Esophagus squamous epithelium (tissue), 5 donors: ENCODE measurements at regions not wholly inside any gene's neighbourhood (a gene's known extent, or its start where the extent isn't known, plus 50 kb on each side); places are given as distances from the start of the nearest gene placed in this dataset.

Experiments
- DNase-seq: peaks from one replicate; lab custom pipeline; 2025; lab: John Stamatoyannopoulos, UW
- H3K27ac ChIP-seq, 4 donors: fragments of 200-600 bp; sonication (generic); one replicate each; pipeline ENCODE4 v1.5.1; 2016 to 2019; ENCODE audit warnings: mild to moderate bottlenecking in 1 of 4
- H3K27me3 ChIP-seq, 4 donors: fragments of 200-600 bp; sonication (generic); 1 replicate in 3 of 4; 2 replicates in 1 of 4; pipeline versions ENCODE4 v1.5.1 to v1.6.0; 2017 to 2021; ENCODE audit warnings: antibody characterized with exemption in 1 of 4
- H3K36me3 ChIP-seq, 3 donors: fragments of 200-600 bp; sonication (generic); one replicate each; pipeline ENCODE4 v1.5.1; 2016 to 2019
- H3K4me1 ChIP-seq, 3 donors: fragments of 200-600 bp; sonication (generic); one replicate each; pipeline ENCODE4 v1.5.1; 2017 to 2019
- H3K4me3 ChIP-seq, 4 donors: fragments of 200-600 bp; sonication (generic); 1 replicate in 3 of 4; 2 replicates in 1 of 4; pipeline ENCODE4 v1.5.1; 2016 to 2019; ENCODE audit warnings: mild to moderate bottlenecking in 2 of 4, moderate library complexity in 1 of 4
- H3K9me3 ChIP-seq, 3 donors: fragments of 200-600 bp; sonication (generic); one replicate each; pipeline ENCODE4 v1.5.1; 2016 to 2019
- CTCF ChIP-seq, 6 experiments: fragments of 450-650 bp in 4 of 6; fragments of 200-600 bp in 2 of 6; sonication (generic) in 2 of 6; IDR thresholded peaks; one replicate each; pipeline ENCODE4 v1.5.1; 2016 to 2019; ENCODE audit warnings: antibody characterized with exemption in 6 of 6, mild to moderate bottlenecking in 4 of 6, moderate library complexity in 4 of 6
- POLR2A ChIP-seq, 4 donors: fragments of 450-650 bp; IDR thresholded peaks; one replicate each; pipeline ENCODE4 v1.6.1; 2017; ENCODE audit warnings: antibody characterized with exemption in 4 of 4, mild to moderate bottlenecking in 4 of 4, moderate library complexity in 3 of 4
- intact Hi-C: fragments of 100-400 bp; cut with DNase I; formaldehyde crosslinking; loops from one replicate; pipeline ENCODE4 v1.15.0; 2022
- small RNA-seq, 4 donors: library from RNA; depleted of rRNA; stranded (forward); fragments of <200 nt; gene quantifications; one replicate each; pipeline ENCODE3, GENCODE V24; 2016
- donor health status: DM: yes; HTN: yes; CAD: no.

GRCh38 chr5:44441460-44441859 lies 52.2 kb upstream of the FGF10 start:
- intact Hi-C loops, result no loop called here
- TF ChIP-seq POLR2A (IDR thresholded peaks at IDR 0.05) (no peak), CTCF (IDR thresholded peaks at IDR 0.05) (no peak)

GRCh38 chr5:44440186-44440585 lies 51.0 kb upstream of the FGF10 start:
- DNase-seq, result no peak
- TF ChIP-seq POLR2A (IDR thresholded peaks at IDR 0.05), result no peak
- TF ChIP-seq CTCF (IDR thresholded peaks at IDR 0.05), result no peak
- H3K36me3 ChIP-seq, result no peaks in the 10 kb centered on the region

More at GRCh38 chr5:44441460-44441859, 52.2 kb upstream of the FGF10 start:
- H3K36me3 ChIP-seq, result no peaks in the 10 kb centered on the region
- H3K4me3 ChIP-seq, result no peak overlapping the region
- no peak for DNase-seq
- no peaks in the 10 kb centered on the region for H3K9me3 ChIP-seq
- no peaks in the 10 kb centered on the region for H3K4me1 ChIP-seq
- no peak overlapping the region for H3K27ac ChIP-seq
- no peaks in the 10 kb centered on the region for H3K27me3 ChIP-seq

More at GRCh38 chr5:44440186-44440585, 51.0 kb upstream of the FGF10 start:
- intact Hi-C loops, result no loop called here
- H3K4me3 ChIP-seq, result no peak overlapping the region
- H3K4me1 ChIP-seq, result no peaks in the 10 kb centered on the region
- no peaks in the 10 kb centered on the region for H3K9me3 ChIP-seq
- H3K27ac ChIP-seq, result no peak overlapping the region
- no peaks in the 10 kb centered on the region for H3K27me3 ChIP-seq

Small RNA genes lying in the stretch of these regions (small RNA-seq; reads per million reads assigned to genes)
- 0 reads per million in 4 donors for gene RN7SL383P
